ENCODE measurements at regions not wholly inside any gene's neighbourhood (a gene's known extent, or its start where the extent isn't known, plus 50 kb on each side); places are given as distances from the start of the nearest gene placed in this dataset.

DNA sequence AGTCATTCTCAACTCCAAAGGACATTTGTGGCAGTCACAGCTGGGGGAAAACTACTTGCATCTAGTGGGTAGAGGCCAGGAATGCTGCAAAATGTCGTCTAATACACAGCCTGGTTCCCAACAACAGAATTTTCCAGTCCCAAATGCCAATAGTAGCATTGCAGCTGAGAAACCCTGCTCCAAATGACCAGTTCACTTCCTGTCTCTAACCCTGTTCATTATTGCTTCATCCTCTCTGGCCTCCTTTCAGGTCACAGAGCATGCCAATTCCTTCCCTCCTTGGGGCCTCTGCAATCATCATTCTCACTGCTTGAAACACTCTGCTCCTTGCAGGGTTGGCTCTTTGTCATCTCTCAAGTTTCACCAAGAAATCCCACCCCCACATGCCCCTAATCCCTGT is 139.1 kb downstream of the IRS1 start:
- no peak for TF ChIP-seq EZH2 (IDR thresholded peaks at IDR 0.05; ENCODE audit: low read length, missing control alignments)
- TF ChIP-seq, protein P1, sequence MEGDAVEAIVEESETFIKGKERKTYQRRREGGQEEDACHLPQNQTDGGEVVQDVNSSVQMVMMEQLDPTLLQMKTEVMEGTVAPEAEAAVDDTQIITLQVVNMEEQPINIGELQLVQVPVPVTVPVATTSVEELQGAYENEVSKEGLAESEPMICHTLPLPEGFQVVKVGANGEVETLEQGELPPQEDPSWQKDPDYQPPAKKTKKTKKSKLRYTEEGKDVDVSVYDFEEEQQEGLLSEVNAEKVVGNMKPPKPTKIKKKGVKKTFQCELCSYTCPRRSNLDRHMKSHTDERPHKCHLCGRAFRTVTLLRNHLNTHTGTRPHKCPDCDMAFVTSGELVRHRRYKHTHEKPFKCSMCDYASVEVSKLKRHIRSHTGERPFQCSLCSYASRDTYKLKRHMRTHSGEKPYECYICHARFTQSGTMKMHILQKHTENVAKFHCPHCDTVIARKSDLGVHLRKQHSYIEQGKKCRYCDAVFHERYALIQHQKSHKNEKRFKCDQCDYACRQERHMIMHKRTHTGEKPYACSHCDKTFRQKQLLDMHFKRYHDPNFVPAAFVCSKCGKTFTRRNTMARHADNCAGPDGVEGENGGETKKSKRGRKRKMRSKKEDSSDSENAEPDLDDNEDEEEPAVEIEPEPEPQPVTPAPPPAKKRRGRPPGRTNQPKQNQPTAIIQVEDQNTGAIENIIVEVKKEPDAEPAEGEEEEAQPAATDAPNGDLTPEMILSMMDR (conservative IDR thresholded peaks at IDR 0.05 in 1 of 2, IDR thresholded peaks at IDR 0.05 in 1 of 2; ENCODE audit: low read depth in 1 of 2, low read length in 2 of 2), result no peak
